H1 (cell line): ENCODE measurements at regions not wholly inside any gene's neighbourhood (a gene's known extent, or its start where the extent isn't known, plus 50 kb on each side); places are given as distances from the start of the nearest gene placed in this dataset.
"Not testable (repeated sequence)": the region's sequence is repeated elsewhere in the genome, so short reads cannot be mapped to it uniquely, and the experiment has no call there.

Experiments
- CTCF ChIA-PET: fragments of 300-600 bp; sonication (Branson Sonifier 250); formaldehyde crosslinking; loops from one replicate; lab custom pipeline; 2021; ENCODE audit not compliant: partially characterized antibody; lab: Charles Lee
- POLR2A ChIA-PET: fragments of 300-600 bp; sonication (Branson Sonifier 250); formaldehyde crosslinking; loops from one replicate; lab custom pipeline; 2021; ENCODE audit warnings: inconsistent platforms; ENCODE audit not compliant: partially characterized antibody; lab: Charles Lee
- DNase-seq, 2 experiments: peaks; one replicate each; pipeline versions ENCODE4 v3.0.0 to v3.0.0-alpha.2; 2010 to 2022; ENCODE audit warnings: low spot score in 2 of 2, low read depth in 1 of 2, mixed read lengths in 1 of 2
- FAIRE-seq: peaks from 2 replicates; lab custom pipeline; 2011; peaks lifted over from hg19 to GRCh38; lab: Jason Lieb, UNC
- H2AFZ ChIP-seq: 2 replicates; pipeline ENCODE4 v1.8.1; 2012; ENCODE audit warnings: low read length, inconsistent platforms
- H2AK5ac ChIP-seq: 2 replicates; pipeline ENCODE4 v1.6.1; 2013; ENCODE audit warnings: low read depth, low read length
- H2BK120ac ChIP-seq: replicated peaks from 2 replicates; pipeline ENCODE3; 2013; ENCODE audit warnings: low read depth, low read length, inconsistent platforms
- H2BK12ac ChIP-seq: 2 replicates; pipeline ENCODE4 v1.6.1; 2013; ENCODE audit warnings: low read depth, low read length
- H2BK15ac ChIP-seq: 2 replicates; pipeline ENCODE4 v1.6.1; 2013; ENCODE audit warnings: low read length
- H2BK20ac ChIP-seq: 2 replicates; pipeline ENCODE4 v1.6.1; 2013; ENCODE audit warnings: low read length
- H2BK5ac ChIP-seq: 2 replicates; pipeline ENCODE4 v1.6.1; 2013; ENCODE audit warnings: low read depth, low read length
- H3K14ac ChIP-seq: 2 replicates; pipeline ENCODE4 v1.6.1; 2013; ENCODE audit warnings: inconsistent platforms; ENCODE audit not compliant: insufficient read length
- H3K18ac ChIP-seq: 2 replicates; pipeline ENCODE4 v1.6.1; 2013; ENCODE audit warnings: low read length; ENCODE audit errors: extremely low read depth
- H3K23ac ChIP-seq: 2 replicates; pipeline ENCODE4 v1.6.1; 2013; ENCODE audit warnings: inconsistent platforms; ENCODE audit not compliant: insufficient read length
- H3K23me2 ChIP-seq: 2 replicates; pipeline ENCODE4 v1.6.1; 2013; ENCODE audit warnings: low read depth, low read length
- H3K27ac ChIP-seq: 2 replicates; pipeline ENCODE4 v1.6.1; 2011; ENCODE audit warnings: low read depth, low read length, inconsistent platforms
- H3K27me3 ChIP-seq, 4 experiments: replicated peaks in 1 of 4; 1 replicate in 1 of 4; 2 replicates in 3 of 4; pipeline versions ENCODE4 v1.6.1 to v1.8.1; 2011 to 2013; ENCODE audit warnings: low read length in 3 of 4, mild to moderate bottlenecking in 3 of 4, inconsistent platforms in 2 of 4, mixed read lengths in 2 of 4, moderate library complexity in 1 of 4; ENCODE audit not compliant: control insufficient read depth in 3 of 4, insufficient read depth in 3 of 4; ENCODE audit errors: extremely low read depth in 1 of 4
- H3K36me3 ChIP-seq, 4 experiments: 2 replicates each; pipeline versions ENCODE4 v1.6.1 to v1.8.1; 2011 to 2013; ENCODE audit warnings: mild to moderate bottlenecking in 4 of 4, low read length in 3 of 4, moderate library complexity in 2 of 4, control low read depth in 1 of 4, inconsistent platforms in 1 of 4; ENCODE audit not compliant: insufficient read depth in 4 of 4, control insufficient read depth in 2 of 4
- H3K4ac ChIP-seq: replicated peaks from 2 replicates; pipeline ENCODE3; 2013; ENCODE audit warnings: low read length, low read depth, mixed read lengths, inconsistent platforms; ENCODE audit not compliant: insufficient read length
- H3K4me1 ChIP-seq, 4 experiments: replicated peaks in 1 of 4; 1 replicate in 1 of 4; 2 replicates in 3 of 4; pipeline versions ENCODE4 v1.6.1 to v1.8.1; 2011 to 2013; ENCODE audit warnings: low read length in 3 of 4, inconsistent platforms in 2 of 4, mixed read lengths in 1 of 4; ENCODE audit not compliant: insufficient read depth in 4 of 4, control insufficient read depth in 3 of 4
- H3K4me2 ChIP-seq, 2 experiments: 2 replicates each; pipeline versions ENCODE4 v1.6.1 to v1.8.1; 2011 to 2013; ENCODE audit warnings: low read depth in 2 of 2, low read length in 2 of 2, control low read depth in 1 of 2, inconsistent platforms in 1 of 2, mild to moderate bottlenecking in 1 of 2; ENCODE audit not compliant: insufficient read depth in 1 of 2
- H3K4me3 ChIP-seq, 4 experiments: fragments of 200-600, 300-600 bp in 1 of 4; sonication (generic), shearing (Covaris generic), sonication (Bioruptor Twin) in 1 of 4; 2 replicates each; pipeline versions ENCODE4 v1.5.1 to v1.8.1; 2011 to 2016; ENCODE audit warnings: low read length in 4 of 4, low read depth in 3 of 4, control low read depth in 2 of 4, inconsistent platforms in 2 of 4, mild to moderate bottlenecking in 2 of 4, mixed read lengths in 1 of 4, moderate library complexity in 1 of 4; ENCODE audit not compliant: insufficient read depth in 2 of 4; ENCODE audit errors: extremely low read depth in 1 of 4
- H3K56ac ChIP-seq: replicated peaks from 2 replicates; pipeline ENCODE3; 2013; ENCODE audit warnings: low read depth, mild to moderate bottlenecking, mixed read lengths, low read length, inconsistent platforms; ENCODE audit not compliant: insufficient read length
- H3K79me1 ChIP-seq: 2 replicates; pipeline ENCODE4 v1.6.1; 2013; ENCODE audit warnings: low read depth, low read length, control low read depth
- H3K79me2 ChIP-seq, 2 experiments: 2 replicates each; pipeline versions ENCODE4 v1.6.1 to v1.8.1; 2012 to 2013; ENCODE audit warnings: low read length in 2 of 2, mild to moderate bottlenecking in 2 of 2, inconsistent platforms in 1 of 2; ENCODE audit not compliant: insufficient read depth in 2 of 2, control insufficient read depth in 1 of 2
- H3K9ac ChIP-seq, 4 experiments: replicated peaks in 1 of 4; 1 replicate in 1 of 4; 2 replicates in 3 of 4; pipeline versions ENCODE4 v1.6.1 to v1.8.1; 2011 to 2013; ENCODE audit warnings: low read depth in 3 of 4, low read length in 3 of 4, control low read depth in 2 of 4, mild to moderate bottlenecking in 2 of 4, moderate library complexity in 2 of 4, inconsistent platforms in 1 of 4; ENCODE audit errors: extremely low read depth in 1 of 4
- H3K9me3 ChIP-seq, 2 experiments: 2 replicates each; pipeline versions ENCODE4 v1.6.1 to v1.8.1; 2012 to 2013; ENCODE audit warnings: mild to moderate bottlenecking in 2 of 2, moderate library complexity in 2 of 2, control low read depth in 1 of 2, inconsistent platforms in 1 of 2, low read depth in 1 of 2, low read length in 1 of 2, mixed read lengths in 1 of 2; ENCODE audit not compliant: insufficient read depth in 2 of 2
- H4K20me1 ChIP-seq, 2 experiments: replicated peaks in 1 of 2; 2 replicates each; pipeline versions ENCODE3 to v1.8.1; 2011 to 2013; ENCODE audit warnings: inconsistent platforms in 2 of 2, low read length in 2 of 2, mild to moderate bottlenecking in 1 of 2; ENCODE audit not compliant: insufficient read depth in 2 of 2, control insufficient read depth in 1 of 2
- H4K5ac ChIP-seq: 2 replicates; pipeline ENCODE4 v1.6.1; 2013; ENCODE audit warnings: low read length, low read depth, mixed read lengths, inconsistent platforms; ENCODE audit not compliant: insufficient read length
- H4K8ac ChIP-seq: 2 replicates; pipeline ENCODE4 v1.8.0; 2013; ENCODE audit warnings: mild to moderate bottlenecking, moderate library complexity, low read length, inconsistent platforms; ENCODE audit not compliant: insufficient read depth; ENCODE audit errors: extremely low read depth
- H4K91ac ChIP-seq: replicated peaks from 2 replicates; pipeline ENCODE3; 2013; ENCODE audit warnings: low read length, mixed read lengths, inconsistent platforms; ENCODE audit not compliant: insufficient read length
- CBX5 ChIP-seq: fragments of 300-800, 300-1000 bp; sonication (generic); IDR thresholded peaks from 2 replicates; pipeline ENCODE4 v1.7.1; 2016; ENCODE audit warnings: antibody characterized with exemption, low read length, low read depth
- WGBS, 2 experiments: shearing (Covaris generic) in 1 of 2; methylation state at CpG; one replicate each; pipeline versions ENCODE4 v1.1.6 to v1.1.7; 2013 to 2015; ENCODE audit warnings: low lambda C conversion rate in 2 of 2, mixed read lengths in 2 of 2, inconsistent platforms in 1 of 2, low coverage in 1 of 2, missing lambda C conversion rate in 1 of 2; ENCODE audit not compliant: insufficient replicate concordance in 2 of 2, insufficient coverage in 1 of 2, insufficient read length in 1 of 2; ENCODE audit errors: extremely low coverage in 1 of 2, missing lambda C conversion rate in 1 of 2; 5-methylcytosine and 5-hydroxymethylcytosine counted together

DNA sequence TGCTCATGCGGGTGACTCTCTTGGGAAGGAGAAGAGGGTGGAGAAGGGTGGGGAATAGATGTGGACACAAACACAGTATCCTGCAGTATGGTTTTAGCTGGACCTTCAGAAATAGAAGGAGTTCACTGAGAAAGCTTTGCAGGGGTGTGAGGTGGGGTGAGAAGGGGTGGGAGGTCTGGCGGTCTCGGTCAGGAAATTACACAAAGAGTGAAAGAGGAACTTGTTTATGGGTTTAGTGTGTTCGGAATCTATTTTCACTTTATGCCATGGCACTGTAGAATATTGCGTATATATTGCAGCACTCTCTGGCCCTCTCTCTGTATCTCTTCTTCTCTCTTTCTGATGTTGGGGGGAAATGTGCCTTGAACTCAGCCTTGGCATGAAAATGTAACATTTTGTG lies 148.2 kb upstream of the GOT2 start:
- no peak for DNase-seq
- H3K9ac ChIP-seq: no peak overlapping the region
- H2BK120ac ChIP-seq: no peak overlapping the region
- H3K23me2 ChIP-seq: no peaks in the 10 kb centered on the region; the same call in 1 of the 2 replicates
- H2BK20ac ChIP-seq: no peak overlapping the region
- no peak overlapping the region for H3K14ac ChIP-seq
- CTCF ChIA-PET: no interaction called here
- TF ChIP-seq CBX5: no peak
- H2AK5ac ChIP-seq: no peak overlapping the region
- H3K4ac ChIP-seq: no peak overlapping the region
- H3K79me1 ChIP-seq: no peaks in the 10 kb centered on the region
- peaks cover 15 to 21% of the 10 kb centered on the region in 2 experiments for H3K9me3 ChIP-seq
- no peak for FAIRE-seq
- no peak overlapping the region for H2BK12ac ChIP-seq
- H3K79me2 ChIP-seq: no peaks in the 10 kb centered on the region
- no peak overlapping the region for H3K23ac ChIP-seq
- H2BK5ac ChIP-seq: no peak overlapping the region
- no peak overlapping the region for H4K5ac ChIP-seq
- H3K27me3 ChIP-seq: no peaks in the 10 kb centered on the region
- no peak overlapping the region for H2BK15ac ChIP-seq
- 94% methylated on average over 5 of the region's 5 CpGs; no CpG with 5 or more reads in 1 of the 2 experiments for WGBS, 2 experiments
- no peak overlapping the region for H3K4me2 ChIP-seq
- H4K8ac ChIP-seq: no peak overlapping the region
- H4K20me1 ChIP-seq: no peaks in the 10 kb centered on the region
- POLR2A ChIA-PET: interaction anchor here (0.6 kb wide), 1 partner anchor 1208 kb away, joined by 4 read pairs; no protein-coding TSS in a partner anchor
- H2AFZ ChIP-seq: no peak overlapping the region
- 0 out of 8 replicates have a peak, but pooled peaks cover 0 to 6% (median 0%) of the 10 kb centered on the region in 4 experiments for H3K36me3 ChIP-seq
- no peak overlapping the region for H3K4me3 ChIP-seq
- no peak overlapping the region for H3K56ac ChIP-seq
- H3K4me1 ChIP-seq: no peaks in the 10 kb centered on the region
- no peak overlapping the region for H3K27ac ChIP-seq
- no peak overlapping the region for H4K91ac ChIP-seq
- no peak overlapping the region for H3K18ac ChIP-seq

DNA sequence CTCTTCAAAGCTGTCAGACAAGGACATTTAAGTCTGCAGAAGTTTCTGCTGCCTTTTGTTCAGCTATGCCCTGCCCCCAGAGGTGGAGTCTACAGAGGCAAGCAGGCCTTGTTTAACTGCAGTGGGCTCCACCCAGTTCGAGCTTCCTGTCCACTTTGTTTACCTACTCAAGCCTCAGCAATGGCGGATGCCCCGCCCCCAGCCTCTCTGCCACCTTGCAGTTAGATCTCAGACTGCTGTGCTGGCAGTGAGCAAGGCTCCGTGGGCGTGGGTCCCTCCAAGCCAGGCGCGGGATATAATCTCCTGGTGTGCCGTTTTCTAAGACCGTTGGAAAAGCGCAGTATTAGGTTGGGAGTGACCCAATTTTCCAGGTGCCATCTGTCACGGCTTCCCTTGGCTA lies 144.5 kb upstream of the GOT2 start:
- H2BK12ac ChIP-seq, H2AFZ ChIP-seq, POLR2A ChIA-PET, H3K4ac ChIP-seq, H3K14ac ChIP-seq, H4K5ac ChIP-seq, H2BK5ac ChIP-seq, FAIRE-seq, H4K8ac ChIP-seq, H3K4me2 ChIP-seq, H3K23ac ChIP-seq, H2BK15ac ChIP-seq, H4K20me1 ChIP-seq, H3K27me3 ChIP-seq, H3K4me3 ChIP-seq, H2BK120ac ChIP-seq, H3K9ac ChIP-seq, DNase-seq, H3K79me1 ChIP-seq, H3K36me3 ChIP-seq, H4K91ac ChIP-seq, H2AK5ac ChIP-seq, H3K56ac ChIP-seq, H3K27ac ChIP-seq, H3K18ac ChIP-seq, H3K23me2 ChIP-seq, H2BK20ac ChIP-seq, H3K79me2 ChIP-seq, H3K4me1 ChIP-seq: not testable (repeated sequence)
- CTCF ChIA-PET: interaction anchor here (0.6 kb wide), 1 partner anchor 971 kb away, joined by 3 read pairs; no protein-coding TSS in a partner anchor
- peaks cover 15 to 21% of the 10 kb centered on the region in 2 experiments for H3K9me3 ChIP-seq
- 94% methylated on average over 11 of the region's 11 CpGs; no CpG with 5 or more reads in 1 of the 2 experiments for WGBS, 2 experiments
